ENCODE measurements at regions not wholly inside any gene's neighbourhood (a gene's known extent, or its start where the extent isn't known, plus 50 kb on each side); places are given as distances from the start of the nearest gene placed in this dataset.
A peak's percentile ranks its signal among the peaks of the same experiment; 100 is the strongest.
"Not testable (repeated sequence)": the region's sequence is repeated elsewhere in the genome, so short reads cannot be mapped to it uniquely, and the experiment has no call there.

- TF ChIP-seq EP300 (IDR thresholded peaks at IDR 0.05) (no peak), POLR2A (IDR thresholded peaks at IDR 0.05) (no peak), CTCF (IDR thresholded peaks at IDR 0.05) (no peak)
- no peak overlapping the region for H3K4me3 ChIP-seq
- no peaks in the 10 kb centered on the region for H3K4me1 ChIP-seq
- no peaks in the 10 kb centered on the region for H3K27me3 ChIP-seq
- WGBS, 2 donors = 89 to 90% methylated on average over 3 of the region's 3 CpGs
- DNase-seq (ENCODE audit: low spot score in 2 of 2) = no peak
- no peaks in the 10 kb centered on the region for H3K9me3 ChIP-seq
- H3K36me3 ChIP-seq = no peaks in the 10 kb centered on the region
- no peak overlapping the region for H3K27ac ChIP-seq
Observed at GRCh38 chr19:34033880-34034279, 138.4 kb upstream of the LSM14A start.

- no peak for TF ChIP-seq CTCF (IDR thresholded peaks at IDR 0.05)
- no peak for TF ChIP-seq POLR2A (IDR thresholded peaks at IDR 0.05)
- no peak for TF ChIP-seq EP300 (IDR thresholded peaks at IDR 0.05)
- no peak overlapping the region for H3K27ac ChIP-seq
- no peaks in the 10 kb centered on the region for H3K27me3 ChIP-seq
- H3K36me3 ChIP-seq = no peaks in the 10 kb centered on the region
- DNase-seq (ENCODE audit: low spot score in 2 of 2) = no peak
- WGBS, 2 donors = 83 to 92% methylated on average over 2 of the region's 2 CpGs
- no peaks in the 10 kb centered on the region for H3K4me1 ChIP-seq
- no peak overlapping the region for H3K4me3 ChIP-seq
- H3K9me3 ChIP-seq = no peaks in the 10 kb centered on the region
Observed at GRCh38 chr19:34034318-34034846, 137.9 kb upstream of the LSM14A start.

GRCh38 chr19:34041925-34042521, 130.3 kb upstream of the LSM14A start:
- 24 to 28% methylated on average over 15 of the region's 15 CpGs for whole genome bisulfite sequencing, 2 donors
- peak; percentile 51 to 68 for DNase-seq (ENCODE audit: low spot score in 2 of 2)
- TF ChIP-seq POLR2A (IDR thresholded peaks at IDR 0.05) (no peak), CTCF (IDR thresholded peaks at IDR 0.05) (peak; percentile 57 to 85 (median 72))
- Histone ChIP-seq H3K9me3 (no peaks in the 10 kb centered on the region), H3K36me3 (no peaks in the 10 kb centered on the region), H3K27ac (no peak overlapping the region), H3K4me3 (no peak overlapping the region), H3K27me3 (no peaks in the 10 kb centered on the region), H3K4me1 (no peaks in the 10 kb centered on the region)

GRCh38 chr19:34044021-34044420, 128.3 kb upstream of the LSM14A start:
- Histone ChIP-seq H3K27ac (no peak overlapping the region), H3K9me3 (no peaks in the 10 kb centered on the region), H3K4me1 (no peaks in the 10 kb centered on the region), H3K27me3 (no peaks in the 10 kb centered on the region), H3K4me3 (no peak overlapping the region), H3K36me3 (no peaks in the 10 kb centered on the region)
- no peak for TF ChIP-seq POLR2A (IDR thresholded peaks at IDR 0.05)
- no peak for TF ChIP-seq CTCF (IDR thresholded peaks at IDR 0.05)
- TF ChIP-seq EP300 (IDR thresholded peaks at IDR 0.05) = no peak
- 70 to 79% methylated on average over 2 of the region's 2 CpGs for WGBS, 2 donors
- no peak for DNase-seq (ENCODE audit: low spot score in 2 of 2)

DNA sequence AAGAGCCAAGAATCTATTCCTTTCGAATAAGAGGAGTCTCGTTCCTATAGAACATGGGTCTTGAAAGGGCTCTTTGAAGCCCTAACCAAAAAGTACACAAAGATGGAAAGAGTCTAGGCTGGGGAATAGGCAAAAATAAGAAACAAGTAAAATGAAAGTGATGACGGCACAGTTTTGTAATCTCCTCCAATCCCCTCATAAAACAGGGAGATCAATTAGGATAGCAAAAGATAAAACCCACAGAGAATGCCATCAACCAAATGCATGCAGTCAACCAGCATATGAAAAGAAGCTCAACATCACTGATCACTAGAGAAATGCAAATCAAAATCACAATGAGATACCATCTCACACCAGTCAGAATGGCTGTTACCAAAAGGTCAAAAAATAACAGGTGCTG, 122.4 kb upstream of the LSM14A start:
- Histone ChIP-seq H3K4me1 (no peaks in the 10 kb centered on the region), H3K27ac (no peak overlapping the region), H3K36me3 (no peaks in the 10 kb centered on the region), H3K27me3 (no peaks in the 10 kb centered on the region), H3K4me3 (no peak overlapping the region), H3K9me3 (no peaks in the 10 kb centered on the region)
- no peak for TF ChIP-seq EP300 (IDR thresholded peaks at IDR 0.05)
- no peak for DNase-seq (ENCODE audit: low spot score in 2 of 2)
- WGBS, 2 donors = 83 to 84% methylated on average over 3 of the region's 3 CpGs

- DNase-seq (ENCODE audit: low spot score in 2 of 2); H3K9me3 ChIP-seq; H3K27me3 ChIP-seq; H3K36me3 ChIP-seq; H3K4me3 ChIP-seq; H3K27ac ChIP-seq; H3K4me1 ChIP-seq: not testable (repeated sequence)
- WGBS, 2 donors = 75 to 82% methylated on average over 3 of the region's 3 CpGs
Observed at GRCh38 chr19:34050430-34050829, 121.9 kb upstream of the LSM14A start.
